ENCODE measurements at regions not wholly inside any gene's neighbourhood (a gene's known extent, or its start where the extent isn't known, plus 50 kb on each side); places are given as distances from the start of the nearest gene placed in this dataset.

DNA sequence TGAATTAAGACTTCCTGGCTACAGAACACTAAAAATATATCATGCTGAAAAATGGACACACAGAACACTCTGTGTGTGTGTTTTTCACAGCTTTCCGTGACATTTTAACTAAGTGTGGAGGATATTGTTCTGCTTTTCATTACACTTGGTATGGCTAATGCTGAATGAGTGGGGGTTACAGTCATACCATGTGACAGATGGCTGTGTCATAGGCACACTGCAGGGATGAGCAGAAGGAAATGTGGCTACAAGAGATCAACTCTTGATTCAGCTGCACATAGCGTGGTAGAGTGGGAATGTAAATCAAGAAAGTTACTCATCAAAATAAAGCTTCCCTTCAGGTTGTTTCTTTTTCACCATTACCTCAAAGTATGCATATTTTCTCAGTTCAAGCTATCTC lies 669.8 kb downstream of the IQCM start:
- Histone ChIP-seq H3K4me3 (replicated peaks; ENCODE audit: low read depth, low read length) (no peak overlapping the region), H3K27me3 (replicated peaks; ENCODE audit: control insufficient read depth, insufficient read depth, low read length) (no peaks in the 10 kb centered on the region), H3K36me3 (ENCODE audit: control insufficient read depth, insufficient read depth, low read length) (no peaks in the 10 kb centered on the region)
- DNase-seq (ENCODE audit: extremely low read depth, insufficient read length): no peak
- TF ChIP-seq, protein P1, sequence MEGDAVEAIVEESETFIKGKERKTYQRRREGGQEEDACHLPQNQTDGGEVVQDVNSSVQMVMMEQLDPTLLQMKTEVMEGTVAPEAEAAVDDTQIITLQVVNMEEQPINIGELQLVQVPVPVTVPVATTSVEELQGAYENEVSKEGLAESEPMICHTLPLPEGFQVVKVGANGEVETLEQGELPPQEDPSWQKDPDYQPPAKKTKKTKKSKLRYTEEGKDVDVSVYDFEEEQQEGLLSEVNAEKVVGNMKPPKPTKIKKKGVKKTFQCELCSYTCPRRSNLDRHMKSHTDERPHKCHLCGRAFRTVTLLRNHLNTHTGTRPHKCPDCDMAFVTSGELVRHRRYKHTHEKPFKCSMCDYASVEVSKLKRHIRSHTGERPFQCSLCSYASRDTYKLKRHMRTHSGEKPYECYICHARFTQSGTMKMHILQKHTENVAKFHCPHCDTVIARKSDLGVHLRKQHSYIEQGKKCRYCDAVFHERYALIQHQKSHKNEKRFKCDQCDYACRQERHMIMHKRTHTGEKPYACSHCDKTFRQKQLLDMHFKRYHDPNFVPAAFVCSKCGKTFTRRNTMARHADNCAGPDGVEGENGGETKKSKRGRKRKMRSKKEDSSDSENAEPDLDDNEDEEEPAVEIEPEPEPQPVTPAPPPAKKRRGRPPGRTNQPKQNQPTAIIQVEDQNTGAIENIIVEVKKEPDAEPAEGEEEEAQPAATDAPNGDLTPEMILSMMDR (IDR thresholded peaks at IDR 0.05; ENCODE audit: insufficient read depth, low read length, poor library complexity, severe bottlenecking): no peak

GRCh38 chr4:149144060-149144459 lies 671.6 kb downstream of the IQCM start:
- Histone ChIP-seq H3K27me3 (replicated peaks; ENCODE audit: control insufficient read depth, insufficient read depth, low read length) (no peaks in the 10 kb centered on the region), H3K4me3 (replicated peaks; ENCODE audit: low read depth, low read length) (no peak overlapping the region), H3K36me3 (ENCODE audit: control insufficient read depth, insufficient read depth, low read length) (no peaks in the 10 kb centered on the region)
- DNase-seq (ENCODE audit: extremely low read depth, insufficient read length): no peak
- TF ChIP-seq, protein P1 (IDR thresholded peaks at IDR 0.05; ENCODE audit: insufficient read depth, low read length, poor library complexity, severe bottlenecking): no peak

GRCh38 chr4:149141391-149141790 lies 674.3 kb downstream of the IQCM start:
- Histone ChIP-seq H3K4me3 (replicated peaks; ENCODE audit: low read depth, low read length) (no peak overlapping the region), H3K36me3 (ENCODE audit: control insufficient read depth, insufficient read depth, low read length) (no peaks in the 10 kb centered on the region), H3K27me3 (replicated peaks; ENCODE audit: control insufficient read depth, insufficient read depth, low read length) (no peaks in the 10 kb centered on the region)
- no peak for DNase-seq (ENCODE audit: extremely low read depth, insufficient read length)
- TF ChIP-seq, protein P1 (IDR thresholded peaks at IDR 0.05; ENCODE audit: insufficient read depth, low read length, poor library complexity, severe bottlenecking): no peak

- Histone ChIP-seq H3K27me3 (replicated peaks; ENCODE audit: control insufficient read depth, insufficient read depth, low read length) (no peaks in the 10 kb centered on the region), H3K36me3 (ENCODE audit: control insufficient read depth, insufficient read depth, low read length) (no peaks in the 10 kb centered on the region), H3K4me3 (replicated peaks; ENCODE audit: low read depth, low read length) (no peak overlapping the region)
- TF ChIP-seq, protein P1 (IDR thresholded peaks at IDR 0.05; ENCODE audit: insufficient read depth, low read length, poor library complexity, severe bottlenecking): no peak
- DNase-seq (ENCODE audit: extremely low read depth, insufficient read length): no peak
Observed at GRCh38 chr4:149140841-149141240, 674.8 kb downstream of the IQCM start.

- DNase-seq (ENCODE audit: extremely low read depth, insufficient read length): no peak
- Histone ChIP-seq H3K4me3 (replicated peaks; ENCODE audit: low read depth, low read length) (no peak overlapping the region), H3K27me3 (replicated peaks; ENCODE audit: control insufficient read depth, insufficient read depth, low read length) (no peaks in the 10 kb centered on the region), H3K36me3 (ENCODE audit: control insufficient read depth, insufficient read depth, low read length) (no peaks in the 10 kb centered on the region)
- TF ChIP-seq, protein P1 (IDR thresholded peaks at IDR 0.05; ENCODE audit: insufficient read depth, low read length, poor library complexity, severe bottlenecking): no peak
Observed at GRCh38 chr4:149136951-149137620, 678.6 kb downstream of the IQCM start.

DNA sequence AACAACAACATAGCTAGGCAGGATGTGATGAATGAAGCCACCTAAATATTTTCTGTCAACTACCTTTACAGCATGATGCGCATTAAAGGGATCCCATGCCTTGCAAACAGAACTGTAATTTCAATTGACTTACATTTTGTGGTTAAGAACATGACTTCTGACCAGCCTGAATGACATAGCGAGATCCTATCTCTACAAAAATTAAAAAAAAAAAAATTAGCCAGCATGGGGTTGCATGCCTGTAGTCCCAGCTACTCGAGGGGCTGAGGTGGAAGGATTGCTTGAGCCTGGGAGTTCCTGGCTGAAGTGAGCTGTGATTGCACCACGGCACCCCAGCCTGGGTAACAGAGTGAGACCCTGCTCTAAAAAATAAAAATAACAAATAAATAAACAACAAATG lies 680.6 kb downstream of the IQCM start:
- Histone ChIP-seq H3K4me3 (replicated peaks; ENCODE audit: low read depth, low read length) (no peak overlapping the region), H3K36me3 (ENCODE audit: control insufficient read depth, insufficient read depth, low read length) (no peaks in the 10 kb centered on the region), H3K27me3 (replicated peaks; ENCODE audit: control insufficient read depth, insufficient read depth, low read length) (no peaks in the 10 kb centered on the region)
- TF ChIP-seq, protein P1 (IDR thresholded peaks at IDR 0.05; ENCODE audit: insufficient read depth, low read length, poor library complexity, severe bottlenecking): no peak
- no peak for DNase-seq (ENCODE audit: extremely low read depth, insufficient read length)
